Spinal cord (tissue), 9 donors: ENCODE measurements at regions not wholly inside any gene's neighbourhood (a gene's known extent, or its start where the extent isn't known, plus 50 kb on each side); places are given as distances from the start of the nearest gene placed in this dataset.
A peak's percentile ranks its signal among the peaks of the same experiment; 100 is the strongest.

ENCODE experiments used
- DNase-seq, 6 donors: peaks; one replicate each; pipeline versions ENCODE4 v3.0.0 to v3.0.0-alpha.2; 2013 to 2015; ENCODE audit warnings: low spot score in 6 of 6, low read depth in 4 of 6
- H3K27ac ChIP-seq: one replicate; pipeline ENCODE4 v1.5.1; 2013; ENCODE audit warnings: low read depth, low read length, control low read depth
- H3K27me3 ChIP-seq: one replicate; pipeline ENCODE4 v1.6.1; 2013; ENCODE audit warnings: low read length; ENCODE audit not compliant: control insufficient read depth, insufficient read depth
- H3K36me3 ChIP-seq: one replicate; pipeline ENCODE4 v1.6.1; 2013; ENCODE audit warnings: low read length; ENCODE audit not compliant: control insufficient read depth, insufficient read depth
- H3K4me1 ChIP-seq: one replicate; pipeline ENCODE4 v1.6.1; 2013; ENCODE audit warnings: low read length; ENCODE audit not compliant: control insufficient read depth, insufficient read depth
- H3K4me3 ChIP-seq: one replicate; pipeline ENCODE4 v1.5.1; 2013; ENCODE audit warnings: low read depth, low read length, control low read depth
- H3K9me3 ChIP-seq: one replicate; pipeline ENCODE4 v1.6.1; 2013; ENCODE audit warnings: low read length; ENCODE audit not compliant: control insufficient read depth, insufficient read depth
- WGBS: methylation state at CpG from one replicate; pipeline ENCODE4 v1.1.5; 2013; ENCODE audit warnings: missing lambda C conversion rate; ENCODE audit not compliant: insufficient coverage; 5-methylcytosine and 5-hydroxymethylcytosine counted together
- donor health status: healthy.

DNA sequence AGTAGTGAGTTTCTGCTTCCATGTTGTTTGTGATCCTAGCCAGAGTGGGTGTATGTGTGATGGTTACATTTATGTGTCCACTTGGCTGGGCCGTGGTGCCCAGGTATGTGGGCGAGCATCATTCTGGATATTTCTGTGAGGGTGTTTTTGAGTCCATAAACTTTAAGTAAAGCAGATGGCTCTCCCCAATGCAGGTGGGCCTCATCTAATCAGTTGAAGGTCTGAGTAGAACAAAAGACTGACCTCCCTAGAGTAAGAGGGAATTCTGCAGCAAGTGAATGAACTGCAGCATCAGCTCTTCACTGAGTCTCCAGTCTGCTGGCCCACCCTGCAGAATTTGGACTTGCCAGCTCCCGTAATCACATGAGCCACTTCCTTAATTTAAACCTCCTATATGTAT lies 571.9 kb downstream of the ACTR3B start:
- WGBS = 89% methylated on average over 2 of the region's 3 CpGs
- no peak for DNase-seq
- H3K4me1 ChIP-seq = no peaks in the 10 kb centered on the region

DNA sequence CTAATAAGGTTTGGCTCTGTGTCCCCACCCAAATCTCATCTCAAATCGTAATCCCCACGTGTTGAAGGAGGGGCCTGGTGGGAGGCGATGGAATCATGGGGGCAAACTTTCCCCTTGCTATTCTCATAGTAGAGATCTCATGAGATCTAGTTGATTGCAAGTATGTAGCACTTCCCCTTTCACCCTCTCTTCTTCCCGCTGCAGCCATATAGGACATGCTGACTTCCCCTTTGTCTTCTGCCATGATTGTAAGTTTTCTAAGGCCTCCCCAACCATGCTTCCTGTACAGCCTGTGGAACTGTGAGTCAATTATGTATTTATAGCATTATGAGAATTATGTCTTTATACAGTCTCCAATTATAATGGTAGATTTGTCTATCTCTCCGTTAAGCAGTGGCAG lies 594.5 kb downstream of the ACTR3B start:
- no peaks in the 10 kb centered on the region for H3K27me3 ChIP-seq
- WGBS = 80% methylated on average over 1 of the region's 5 CpGs

More for the DNA sequence above, 571.9 kb downstream of the ACTR3B start:
- H3K9me3 ChIP-seq = no peaks in the 10 kb centered on the region
- no peaks in the 10 kb centered on the region for H3K36me3 ChIP-seq
- H3K27ac ChIP-seq = no peak overlapping the region
- no peaks in the 10 kb centered on the region for H3K27me3 ChIP-seq
- H3K4me3 ChIP-seq = no peak overlapping the region

DNA sequence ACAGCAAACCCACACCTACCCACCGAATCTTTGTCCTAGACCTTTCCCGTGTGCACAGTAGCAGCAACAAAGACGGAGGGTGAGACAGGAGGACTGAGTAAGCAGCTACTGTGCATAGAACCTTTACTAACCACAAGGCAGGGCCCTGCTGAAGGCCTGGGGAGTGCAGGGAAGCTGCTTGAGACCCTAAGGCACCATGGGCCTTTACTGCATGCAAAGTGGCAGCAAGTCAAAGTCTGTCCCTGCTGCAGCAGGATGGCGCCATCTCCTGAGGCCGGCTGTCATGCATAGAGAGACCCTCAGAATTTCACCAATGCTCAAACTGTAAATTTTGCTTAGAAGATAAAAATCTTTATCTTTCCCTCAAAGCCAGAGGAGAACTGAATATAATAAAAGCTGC lies 610.5 kb downstream of the ACTR3B start:
- H3K27ac ChIP-seq = no peak overlapping the region
- no peaks in the 10 kb centered on the region for H3K27me3 ChIP-seq
- H3K4me1 ChIP-seq = no peaks in the 10 kb centered on the region
- H3K4me3 ChIP-seq = no peak overlapping the region
- WGBS = 70% methylated on average over 2 of the region's 5 CpGs
- H3K36me3 ChIP-seq = no peaks in the 10 kb centered on the region
- DNase-seq = no peak
- H3K9me3 ChIP-seq = no peaks in the 10 kb centered on the region

More for the DNA sequence above, 594.5 kb downstream of the ACTR3B start:
- DNase-seq = no peak
- H3K27ac ChIP-seq = no peak overlapping the region
- no peaks in the 10 kb centered on the region for H3K36me3 ChIP-seq
- H3K4me1 ChIP-seq = no peaks in the 10 kb centered on the region
- no peak overlapping the region for H3K4me3 ChIP-seq
- peaks cover 1% of the 10 kb centered on the region for H3K9me3 ChIP-seq

DNA sequence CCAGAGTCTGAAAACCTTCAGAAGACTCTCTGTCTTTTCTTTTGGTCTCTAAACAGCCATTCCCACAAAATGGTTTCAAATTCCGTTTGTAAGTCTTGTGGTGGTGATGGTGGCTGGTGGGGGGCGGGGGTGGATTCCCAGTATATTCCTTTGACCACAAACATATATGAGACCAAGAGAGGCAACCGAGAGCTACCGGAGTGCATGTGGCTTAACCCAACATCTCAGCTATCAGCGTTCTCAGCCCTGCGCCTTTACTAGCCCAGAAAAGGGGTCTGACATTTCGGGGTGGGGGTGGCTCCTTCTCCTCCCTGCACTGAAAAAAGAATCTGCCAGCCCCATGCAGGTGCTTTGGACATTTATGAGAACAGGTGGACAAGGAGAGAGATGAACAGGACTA lies 621.1 kb downstream of the ACTR3B start:
- DNase-seq = no peak
- 86% methylated on average over 2 of the region's 7 CpGs for WGBS
- Histone ChIP-seq H3K27ac (no peak overlapping the region), H3K9me3 (no peaks in the 10 kb centered on the region), H3K27me3 (no peaks in the 10 kb centered on the region), H3K36me3 (no peaks in the 10 kb centered on the region), H3K4me1 (peaks cover 5% of the 10 kb centered on the region), H3K4me3 (no peak overlapping the region)

DNA sequence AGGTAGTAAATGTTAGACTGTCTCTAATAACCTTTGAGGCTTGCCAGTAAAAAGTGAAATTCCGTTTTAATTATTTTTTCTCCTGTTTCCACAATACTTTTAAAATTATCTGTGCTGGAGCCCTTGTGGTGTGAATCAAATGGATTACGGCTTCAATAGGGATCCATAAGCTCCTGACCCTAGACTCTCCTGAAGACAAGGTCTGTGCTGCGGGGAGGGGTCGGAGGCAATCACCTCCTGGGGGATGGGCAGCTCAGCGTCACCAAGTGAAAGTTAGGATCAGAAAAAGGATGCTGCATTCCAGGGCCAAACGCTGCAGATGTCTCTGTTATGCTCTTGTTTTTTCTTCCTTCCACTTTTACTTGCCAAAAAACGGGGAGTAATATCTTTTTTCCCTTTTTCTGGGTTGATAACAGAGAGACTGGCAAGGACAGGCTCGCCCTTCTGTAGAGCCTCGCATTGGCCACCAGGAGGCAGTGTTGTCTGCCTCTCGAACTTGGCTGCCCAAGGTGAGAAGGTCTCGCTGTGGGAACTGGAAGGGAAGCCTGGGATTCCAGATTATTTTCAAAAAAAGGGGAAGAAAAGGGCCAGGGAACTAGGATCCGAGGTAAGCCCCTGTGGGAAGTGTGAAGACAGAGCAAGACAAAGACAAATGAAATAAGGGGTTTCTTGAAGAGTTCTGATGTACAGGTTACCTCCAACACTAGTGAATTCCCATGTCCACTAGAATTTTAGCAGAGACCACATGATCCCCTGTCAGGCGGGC lies 621.9 kb downstream of the ACTR3B start:
- H3K4me3 ChIP-seq = peak overlapping the region; percentile 6
- H3K9me3 ChIP-seq = no peaks in the 10 kb centered on the region
- peaks cover 5% of the 10 kb centered on the region for H3K4me1 ChIP-seq
- 4% methylated on average over 7 of the region's 13 CpGs for WGBS
- H3K27me3 ChIP-seq = no peaks in the 10 kb centered on the region
- H3K27ac ChIP-seq = no peak overlapping the region
- peak in 5 of 6 donors; percentile 35 to 83 (median 44) for DNase-seq
- no peaks in the 10 kb centered on the region for H3K36me3 ChIP-seq

DNA sequence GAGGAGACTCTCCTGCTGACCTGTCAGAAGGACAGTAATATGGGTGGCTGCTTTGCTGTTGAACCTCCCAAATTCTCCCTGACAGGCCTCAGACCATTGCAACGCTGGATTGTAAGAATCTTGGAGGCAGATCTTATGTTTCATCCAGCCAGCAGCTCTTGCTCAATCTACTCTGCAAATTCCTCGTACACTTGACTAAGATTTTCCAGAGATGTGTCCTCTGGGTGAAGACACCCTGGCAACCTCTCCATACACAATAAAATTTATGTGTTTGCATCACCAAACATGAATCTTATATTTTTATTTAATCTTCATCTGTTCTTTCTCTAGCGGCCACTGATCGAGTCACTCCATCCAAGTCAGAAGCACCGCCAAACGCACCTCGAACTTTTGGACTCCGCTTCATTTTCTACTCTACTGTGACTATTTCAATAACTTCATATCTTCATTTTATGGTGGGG lies 623.1 kb downstream of the ACTR3B start:
- Histone ChIP-seq H3K27me3 (no peaks in the 10 kb centered on the region), H3K27ac (no peak overlapping the region), H3K9me3 (no peaks in the 10 kb centered on the region), H3K4me1 (peaks cover 5% of the 10 kb centered on the region), H3K4me3 (no peak overlapping the region), H3K36me3 (no peaks in the 10 kb centered on the region)
- 100% methylated on average over 1 of the region's 8 CpGs for WGBS
- no peak for DNase-seq

DNA sequence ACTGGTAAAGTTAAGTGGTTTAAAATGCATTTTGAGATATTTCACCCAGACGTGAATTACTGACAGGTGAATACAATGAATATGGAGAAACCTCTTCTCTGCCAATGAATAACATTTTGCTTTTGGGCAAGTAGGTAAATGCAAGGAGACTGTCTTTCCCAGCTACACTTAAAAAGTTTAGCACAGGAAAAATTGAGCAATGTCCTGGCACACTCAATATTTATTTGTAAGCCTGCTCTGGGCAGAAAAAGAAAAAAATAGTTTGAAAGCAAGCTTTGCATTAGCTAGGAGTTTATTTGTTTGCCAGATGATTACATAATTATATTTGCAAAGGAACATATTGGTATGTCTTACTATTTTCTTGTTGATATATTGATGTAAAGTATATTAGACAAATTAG lies 624.2 kb downstream of the ACTR3B start:
- DNase-seq = no peak
- H3K4me1 ChIP-seq = peaks cover 5% of the 10 kb centered on the region
- no peaks in the 10 kb centered on the region for H3K9me3 ChIP-seq
- H3K27ac ChIP-seq = no peak overlapping the region
- WGBS = 50% methylated on average over 1 of the region's 1 CpG
- no peaks in the 10 kb centered on the region for H3K36me3 ChIP-seq
- no peaks in the 10 kb centered on the region for H3K27me3 ChIP-seq
- H3K4me3 ChIP-seq = no peak overlapping the region

DNA sequence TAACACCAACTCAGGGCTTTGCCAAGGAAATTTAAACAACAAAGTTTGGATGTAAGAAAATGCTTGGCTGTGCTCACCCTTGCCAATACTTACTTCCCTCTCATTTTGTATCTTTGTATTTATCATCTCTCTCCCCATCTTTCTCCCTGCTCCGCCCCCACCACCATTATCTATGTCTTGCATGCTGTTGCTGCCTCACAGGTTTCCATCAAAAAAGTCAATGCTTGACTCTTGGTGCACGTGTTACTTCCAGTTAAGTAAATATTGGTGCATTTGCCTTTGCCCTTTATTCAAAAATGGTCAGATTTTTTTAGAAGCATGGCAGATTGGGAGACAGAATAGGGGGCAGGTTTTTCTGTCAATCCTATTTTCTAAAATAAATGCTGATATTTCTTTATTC lies 626.0 kb downstream of the ACTR3B start:
- no peak for DNase-seq
- Histone ChIP-seq H3K27me3 (no peaks in the 10 kb centered on the region), H3K27ac (no peak overlapping the region), H3K9me3 (no peaks in the 10 kb centered on the region), H3K4me3 (no peak overlapping the region), H3K36me3 (no peaks in the 10 kb centered on the region), H3K4me1 (peaks cover 5% of the 10 kb centered on the region)
- 100% methylated on average over 1 of the region's 2 CpGs for WGBS

DNA sequence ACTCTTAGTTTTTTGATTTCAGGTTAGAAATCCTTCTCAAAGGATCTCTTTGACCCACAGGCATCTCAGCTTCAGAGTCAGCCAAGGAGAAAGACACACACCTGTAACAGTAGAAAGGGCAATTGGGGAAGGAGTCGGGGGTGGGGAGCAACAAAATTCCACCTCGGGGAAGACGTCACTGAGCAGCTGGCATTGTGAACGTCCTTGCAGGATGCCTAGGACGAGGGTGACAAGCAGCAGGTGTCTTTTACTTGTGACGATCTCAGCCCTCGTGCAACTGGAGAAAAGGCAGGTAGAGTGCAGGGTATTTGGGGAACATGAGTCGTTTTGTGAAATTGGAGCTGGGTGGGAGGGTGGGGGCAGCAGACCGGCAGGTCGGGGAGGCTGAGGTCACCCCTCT lies 627.0 kb downstream of the ACTR3B start:
- Histone ChIP-seq H3K27me3 (no peaks in the 10 kb centered on the region), H3K4me3 (no peak overlapping the region), H3K27ac (no peak overlapping the region), H3K9me3 (no peaks in the 10 kb centered on the region), H3K36me3 (no peaks in the 10 kb centered on the region), H3K4me1 (peaks cover under 1% of the 10 kb centered on the region)
- DNase-seq = no peak
- 71% methylated on average over 2 of the region's 10 CpGs for WGBS

DNA sequence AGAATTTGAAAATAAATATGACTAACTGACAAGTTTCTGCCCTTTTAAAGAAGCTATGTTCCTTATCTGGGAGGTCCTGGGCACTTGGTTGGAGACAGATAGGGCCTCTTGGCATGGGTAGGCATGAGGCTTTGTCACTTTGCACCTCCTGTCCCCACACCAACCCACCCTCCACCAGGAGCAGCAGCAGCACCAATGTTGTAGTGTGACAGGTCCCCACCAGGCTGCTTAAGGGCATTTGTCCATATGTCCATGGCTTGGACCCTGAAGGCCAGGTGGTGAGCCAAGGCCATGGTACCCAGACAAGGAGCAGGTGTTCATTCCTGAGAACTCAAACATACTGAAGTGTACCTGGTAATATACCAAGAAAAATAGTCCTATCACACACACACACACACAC lies 629.1 kb downstream of the ACTR3B start:
- peaks cover 3% of the 10 kb centered on the region for H3K9me3 ChIP-seq
- H3K27me3 ChIP-seq = no peaks in the 10 kb centered on the region
- no peak overlapping the region for H3K27ac ChIP-seq
- H3K4me1 ChIP-seq = no peaks in the 10 kb centered on the region
- H3K36me3 ChIP-seq = no peaks in the 10 kb centered on the region
- no peak for DNase-seq
- no peak overlapping the region for H3K4me3 ChIP-seq
